ENCODE measurements at regions not wholly inside any gene's neighbourhood (a gene's known extent, or its start where the extent isn't known, plus 50 kb on each side); places are given as distances from the start of the nearest gene placed in this dataset.

GRCh38 chr14:80324649-80325048 lies 113.3 kb upstream of the DIO2 start:
- TF ChIP-seq CTCF (IDR thresholded peaks at IDR 0.05) (no peak), POLR2A (IDR thresholded peaks at IDR 0.05) (no peak)

All from right lobe of liver (tissue), 4 donors.